ENCODE measurements at regions not wholly inside any gene's neighbourhood (a gene's known extent, or its start where the extent isn't known, plus 50 kb on each side); places are given as distances from the start of the nearest gene placed in this dataset.

GRCh38 chr17:27376637-27377547 lies 79.4 kb upstream of the KSR1 start:
- Histone ChIP-seq H3K27ac (ENCODE audit: low read depth in 1 of 2, low read length in 2 of 2) (no peak overlapping the region), H3K4me3 (replicated peaks in 1 of 3; ENCODE audit: low read depth in 2 of 3, low read length in 3 of 3) (no peak overlapping the region), H3K36me3 (replicated peaks in 1 of 2; ENCODE audit: control insufficient read depth in 1 of 2, insufficient read depth in 2 of 2, low read length in 2 of 2) (no peaks in the 10 kb centered on the region), H3K4me2 (replicated peaks; ENCODE audit: extremely low read depth, low read length, poor library complexity, severe bottlenecking) (no peak overlapping the region), H3K27me3 (ENCODE audit: control insufficient read depth in 2 of 2, insufficient read depth in 2 of 2, low read length in 2 of 2) (no peaks in the 10 kb centered on the region), H4K20me1 (ENCODE audit: insufficient read depth, low read length) (no peaks in the 10 kb centered on the region), H3K9ac (ENCODE audit: insufficient read depth, low read length, poor library complexity, severe bottlenecking) (no peak overlapping the region), H3K9me3 (replicated peaks in 1 of 2; ENCODE audit: control insufficient read depth in 1 of 2, insufficient read depth in 1 of 2, low read length in 2 of 2) (peaks cover 3 to 15% of the 10 kb centered on the region in 2 donors), H3K79me2 (ENCODE audit: insufficient read depth, low read length) (no peaks in the 10 kb centered on the region), H2AFZ (ENCODE audit: insufficient read depth, low read depth, low read length, poor library complexity, severe bottlenecking) (peak overlapping the region; percentile 29), H3K4me1 (ENCODE audit: control insufficient read depth in 1 of 2, insufficient read depth in 2 of 2, low read length in 2 of 2) (peaks cover 14 to 16% of the 10 kb centered on the region in 2 donors)
- Mint-ChIP-seq H3K4me3 (no peak overlapping the region), H3K9me3 (peaks cover 15 to 35% (median 25%) of the 10 kb centered on the region in 7 donors), H3K36me3 (no peaks in the 10 kb centered on the region), H3K4me1 (peaks cover 17% of the 10 kb centered on the region), H3K27ac (peak overlapping the region in 1 of 7 donors; percentile 26), H3K27me3 (ENCODE audit: low read depth in 3 of 3) (peaks cover 5 to 13% (median 6%) of the 10 kb centered on the region in 3 donors)
- no peak for TF ChIP-seq CTCF (IDR thresholded peaks at IDR 0.05)
- DNase-seq, result no peak
- WGBS (ENCODE audit: insufficient coverage), result no CpG with 5 or more reads among the region's 5 CpGs
- intact Hi-C loops (cut with micrococcal nuclease), result no loop called here

GRCh38 chr17:27378482-27379175 lies 77.6 kb upstream of the KSR1 start:
- Mint-ChIP-seq H3K4me3 (no peak overlapping the region), H3K36me3 (no peaks in the 10 kb centered on the region), H3K27me3 (ENCODE audit: low read depth in 3 of 3) (peaks cover 4 to 13% (median 5%) of the 10 kb centered on the region in 3 donors), H3K4me1 (peaks cover 17% of the 10 kb centered on the region), H3K27ac (peak overlapping the region in 1 of 7 donors; percentile 22), H3K9me3 (peaks cover 9 to 24% (median 15%) of the 10 kb centered on the region in 7 donors)
- H3K36me3 ChIP-seq (replicated peaks in 1 of 2; ENCODE audit: control insufficient read depth in 1 of 2, insufficient read depth in 2 of 2, low read length in 2 of 2), result no peaks in the 10 kb centered on the region
- no peak overlapping the region for H3K4me2 ChIP-seq (replicated peaks; ENCODE audit: extremely low read depth, low read length, poor library complexity, severe bottlenecking)
- TF ChIP-seq CTCF (IDR thresholded peaks at IDR 0.05), result no peak
- H3K9me3 ChIP-seq (replicated peaks in 1 of 2; ENCODE audit: control insufficient read depth in 1 of 2, insufficient read depth in 1 of 2, low read length in 2 of 2), result peaks cover 3 to 7% of the 10 kb centered on the region in 2 donors
- H4K20me1 ChIP-seq (ENCODE audit: insufficient read depth, low read length), result no peaks in the 10 kb centered on the region
- H3K4me1 ChIP-seq (ENCODE audit: control insufficient read depth in 1 of 2, insufficient read depth in 2 of 2, low read length in 2 of 2), result peaks cover 14 to 16% of the 10 kb centered on the region in 2 donors
- WGBS (ENCODE audit: insufficient coverage), result no CpG with 5 or more reads among the region's 9 CpGs
- no peaks in the 10 kb centered on the region for H3K79me2 ChIP-seq (ENCODE audit: insufficient read depth, low read length)
- H3K27me3 ChIP-seq (ENCODE audit: control insufficient read depth in 2 of 2, insufficient read depth in 2 of 2, low read length in 2 of 2), result no peaks in the 10 kb centered on the region
- H3K27ac ChIP-seq (ENCODE audit: low read depth in 1 of 2, low read length in 2 of 2), result no peak overlapping the region
- H3K4me3 ChIP-seq (replicated peaks in 1 of 3; ENCODE audit: low read depth in 2 of 3, low read length in 3 of 3), result no peak overlapping the region
- intact Hi-C loops (cut with micrococcal nuclease), result no loop called here
- no peak for DNase-seq
- no peak overlapping the region for H2AFZ ChIP-seq (ENCODE audit: insufficient read depth, low read depth, low read length, poor library complexity, severe bottlenecking)
- peak overlapping the region; percentile 15 for H3K9ac ChIP-seq (ENCODE audit: insufficient read depth, low read length, poor library complexity, severe bottlenecking)

Data from CD14-positive monocyte (primary cell).